ENCODE measurements at regions not wholly inside any gene's neighbourhood (a gene's known extent, or its start where the extent isn't known, plus 50 kb on each side); places are given as distances from the start of the nearest gene placed in this dataset.

DNA sequence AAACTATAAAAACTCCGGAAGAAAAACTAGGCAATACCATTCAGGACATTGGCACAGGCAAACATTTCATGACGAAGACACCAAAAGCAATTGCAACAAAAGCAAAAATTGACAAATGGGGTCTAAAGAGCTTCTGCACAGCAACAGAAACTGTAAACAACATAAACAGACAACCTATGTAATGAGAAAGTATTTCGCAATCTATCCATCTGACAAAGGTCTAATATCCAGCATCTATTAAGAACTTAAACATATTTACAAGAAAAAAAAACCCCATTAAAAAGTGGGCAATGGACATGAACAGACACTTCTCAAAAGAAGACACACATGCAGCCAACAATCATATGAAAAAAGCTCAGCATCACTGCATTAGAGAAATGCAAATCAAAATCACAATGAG lies 498.6 kb downstream of the HINT1 start:
- TF ChIP-seq, protein P1, sequence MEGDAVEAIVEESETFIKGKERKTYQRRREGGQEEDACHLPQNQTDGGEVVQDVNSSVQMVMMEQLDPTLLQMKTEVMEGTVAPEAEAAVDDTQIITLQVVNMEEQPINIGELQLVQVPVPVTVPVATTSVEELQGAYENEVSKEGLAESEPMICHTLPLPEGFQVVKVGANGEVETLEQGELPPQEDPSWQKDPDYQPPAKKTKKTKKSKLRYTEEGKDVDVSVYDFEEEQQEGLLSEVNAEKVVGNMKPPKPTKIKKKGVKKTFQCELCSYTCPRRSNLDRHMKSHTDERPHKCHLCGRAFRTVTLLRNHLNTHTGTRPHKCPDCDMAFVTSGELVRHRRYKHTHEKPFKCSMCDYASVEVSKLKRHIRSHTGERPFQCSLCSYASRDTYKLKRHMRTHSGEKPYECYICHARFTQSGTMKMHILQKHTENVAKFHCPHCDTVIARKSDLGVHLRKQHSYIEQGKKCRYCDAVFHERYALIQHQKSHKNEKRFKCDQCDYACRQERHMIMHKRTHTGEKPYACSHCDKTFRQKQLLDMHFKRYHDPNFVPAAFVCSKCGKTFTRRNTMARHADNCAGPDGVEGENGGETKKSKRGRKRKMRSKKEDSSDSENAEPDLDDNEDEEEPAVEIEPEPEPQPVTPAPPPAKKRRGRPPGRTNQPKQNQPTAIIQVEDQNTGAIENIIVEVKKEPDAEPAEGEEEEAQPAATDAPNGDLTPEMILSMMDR (conservative IDR thresholded peaks at IDR 0.05; ENCODE audit: low read length): no peak
- TF ChIP-seq EZH2phosphoT487 (IDR thresholded peaks at IDR 0.05; ENCODE audit: borderline replicate concordance): no peak
